K562 (cell line): ENCODE measurements at regions not wholly inside any gene's neighbourhood (a gene's known extent, or its start where the extent isn't known, plus 50 kb on each side); places are given as distances from the start of the nearest gene placed in this dataset.

ENCODE experiments used
- ATAC-seq: fragments of 200-7000 bp; cut with Tn5 transposase; 3 replicates; pipeline ENCODE4 v1.9.1; 2020; ENCODE audit warnings: moderate library complexity
- BruUV-seq: library from RNA; stranded (reverse); fragments of 400-500 nt; replicated peaks from 2 replicates; lab custom pipeline; 2021; lab: Mats Ljungman, UMichigan
- CTCF ChIA-PET: fragments of 300-600 bp; formaldehyde crosslinking; extraction: SDS; loops from one replicate; lab custom pipeline; 2021; ENCODE audit warnings: low intra/inter-chr PET ratio; lab: Yijun Ruan, JAX
- POLR2A ChIA-PET: fragments of 300-600, 350-650 bp; sonication (Branson Sonifier 250); formaldehyde crosslinking; extraction: SDS; loops from one replicate; lab custom pipeline; 2021; ENCODE audit warnings: antibody characterized with exemption, inconsistent platforms; lab: Yijun Ruan, JAX
- DNase-seq, 4 experiments: peaks; one replicate each; pipeline versions ENCODE4 v3.0.0 to v3.0.0-alpha.2; 2011 to 2018; ENCODE audit warnings: low spot score in 3 of 4, mixed read lengths in 3 of 4; ENCODE audit errors: extremely low read depth in 1 of 4
- FAIRE-seq: peaks from 2 replicates; lab custom pipeline; 2011; peaks lifted over from hg19 to GRCh38; lab: Jason Lieb, UNC
- H2AFZ ChIP-seq: 2 replicates; pipeline ENCODE4 v1.6.0; 2011; ENCODE audit warnings: low read depth, low read length, control low read depth, inconsistent platforms
- H3K27ac ChIP-seq: fragments of 200-600 bp; 3 replicates; pipeline ENCODE4 v1.8.0; 2011; ENCODE audit warnings: low read depth, mild to moderate bottlenecking, control low read depth, inconsistent platforms, low read length, moderate library complexity, mixed read lengths; ENCODE audit errors: extremely low read depth
- H3K27me3 ChIP-seq, 2 experiments: fragments of 300-600 bp in 1 of 2; 2 replicates in 1 of 2; 3 replicates in 1 of 2; pipeline versions ENCODE4 v1.6.0 to v1.8.0; 2011; ENCODE audit warnings: inconsistent platforms in 2 of 2, low read length in 2 of 2, mild to moderate bottlenecking in 1 of 2, mixed read lengths in 1 of 2, moderate library complexity in 1 of 2; ENCODE audit not compliant: control insufficient read depth in 2 of 2, insufficient read depth in 2 of 2
- H3K36me3 ChIP-seq: fragments of 300-600 bp; 3 replicates; pipeline ENCODE4 v1.8.0; 2011; ENCODE audit warnings: mild to moderate bottlenecking, low read length, inconsistent platforms; ENCODE audit not compliant: control insufficient read depth, insufficient read depth
- H3K4me1 ChIP-seq, 2 experiments: fragments of 200-600 bp in 1 of 2; replicated peaks in 1 of 2; 2 replicates in 1 of 2; 3 replicates in 1 of 2; pipeline versions ENCODE4 v1.5.1 to v1.8.0; 2011; ENCODE audit warnings: inconsistent platforms in 2 of 2, low read length in 2 of 2, mild to moderate bottlenecking in 1 of 2, mixed read lengths in 1 of 2, moderate library complexity in 1 of 2; ENCODE audit not compliant: control insufficient read depth in 2 of 2, insufficient read depth in 2 of 2
- H3K4me2 ChIP-seq: 2 replicates; pipeline ENCODE4 v1.6.1; 2011; ENCODE audit warnings: low read length, control low read depth, inconsistent platforms, mixed read lengths; ENCODE audit not compliant: insufficient read depth
- H3K4me3 ChIP-seq: fragments of 200-600 bp; sonication (generic), shearing (Covaris generic); 2 replicates; pipeline ENCODE4 v1.5.1; 2016; ENCODE audit warnings: control low read depth, inconsistent platforms
- H3K79me2 ChIP-seq: fragments of 200-600 bp; 3 replicates; pipeline ENCODE4 v1.8.0; 2011; ENCODE audit warnings: low read length, inconsistent platforms; ENCODE audit not compliant: control insufficient read depth, insufficient read depth
- H3K9ac ChIP-seq, 2 experiments: 2 replicates each; pipeline versions ENCODE4 v1.6.0 to v1.6.1; 2011; ENCODE audit warnings: low read depth in 2 of 2, low read length in 2 of 2, control low read depth in 1 of 2, inconsistent platforms in 1 of 2, mild to moderate bottlenecking in 1 of 2, mixed read lengths in 1 of 2; ENCODE audit not compliant: insufficient read depth in 1 of 2
- H3K9me1 ChIP-seq: one replicate; pipeline ENCODE4 v1.6.0; 2011; ENCODE audit warnings: inconsistent platforms, mild to moderate bottlenecking, low read length, moderate library complexity; ENCODE audit not compliant: control insufficient read depth, insufficient read depth
- H3K9me3 ChIP-seq: replicated peaks from 2 replicates; pipeline ENCODE4 v1.5.1; 2011; ENCODE audit warnings: low read depth, low read length, inconsistent platforms; ENCODE audit not compliant: control insufficient read depth, insufficient read depth
- H4K20me1 ChIP-seq: replicated peaks from 2 replicates; pipeline ENCODE4 v1.6.1; 2011; ENCODE audit warnings: low read length, inconsistent platforms, mixed read lengths; ENCODE audit not compliant: control insufficient read depth, insufficient read depth
- ARHGAP35 ChIP-seq: fragments of 450-650 bp; IDR thresholded peaks from 2 replicates; pipeline ENCODE4 v1.6.1; 2018; ENCODE audit not compliant: partially characterized antibody
- DIDO1 ChIP-seq: fragments of 450-650 bp; IDR thresholded peaks from 2 replicates; pipeline ENCODE4 v1.6.1; 2016; ENCODE audit warnings: low read depth, missing biosample characterization, missing genetic modification characterization
- ESRRB ChIP-seq: fragments of 250-450 bp; sonication (Bioruptor Pico); IDR thresholded peaks from 2 replicates; pipeline ENCODE4 v1.5.0; 2020; ENCODE audit warnings: mild to moderate bottlenecking, moderate library complexity, borderline replicate concordance
- HIVEP1 ChIP-seq: fragments of 250-450 bp; sonication (Bioruptor Pico); IDR thresholded peaks from 2 replicates; pipeline ENCODE4 v1.4.0; 2020; ENCODE audit warnings: mild to moderate bottlenecking
- KDM2B ChIP-seq: fragments of 250-450 bp; sonication (Bioruptor Pico); IDR thresholded peaks from 2 replicates; pipeline ENCODE4 v1.8.0; 2021; ENCODE audit warnings: mild to moderate bottlenecking, moderate library complexity
- LEF1 ChIP-seq: fragments of 450-650 bp; IDR thresholded peaks from 2 replicates; pipeline ENCODE4 v1.6.1; 2016; ENCODE audit warnings: mild to moderate bottlenecking
- NFE2L1 ChIP-seq: fragments of 450-650 bp; IDR thresholded peaks from 2 replicates; pipeline ENCODE4 v1.6.1; 2016; ENCODE audit warnings: missing genetic modification characterization, low read depth, mild to moderate bottlenecking, missing compliant biosample characterization, moderate library complexity, borderline replicate concordance
- NFYB ChIP-seq: IDR thresholded peaks from 2 replicates; pipeline ENCODE4 v1.6.1; 2011; ENCODE audit warnings: mild to moderate bottlenecking, moderate library complexity; ENCODE audit not compliant: insufficient read length; ENCODE audit errors: extremely low read depth
- SMARCA5 ChIP-seq: fragments of 450-650 bp; IDR thresholded peaks from 2 replicates; pipeline ENCODE4 v1.6.1; 2016
- TAF1 ChIP-seq: IDR thresholded peaks from 2 replicates; pipeline ENCODE4 v1.6.1; 2011; ENCODE audit warnings: mild to moderate bottlenecking, low read length, moderate library complexity; ENCODE audit not compliant: insufficient read depth, control insufficient read depth, severe bottlenecking; ENCODE audit errors: extremely low read depth
- U2AF1 ChIP-seq: fragments of 200-400 bp; formaldehyde crosslinking; optimal IDR thresholded peaks from 2 replicates; pipeline ENCODE3; 2017; ENCODE audit warnings: mild to moderate bottlenecking, low read depth, low read length, moderate library complexity
- ZNF12 ChIP-seq: sonication (generic); formaldehyde crosslinking; IDR thresholded peaks from 2 replicates; pipeline ENCODE4 v1.4.0; 2020; ENCODE audit warnings: mild to moderate bottlenecking, missing genetic modification reagents
- ZNF384 ChIP-seq: IDR thresholded peaks from 2 replicates; pipeline ENCODE4 v1.6.1; 2012; ENCODE audit warnings: low read depth, low read length, improper control_type of control experiment
- ZNF449 ChIP-seq: fragments of 250-450 bp; sonication (Bioruptor Pico); IDR thresholded peaks from 2 replicates; pipeline ENCODE4 v1.8.0; 2022; ENCODE audit warnings: moderate library complexity, mild to moderate bottlenecking, inconsistent platforms
- ZNF707 ChIP-seq: fragments of 250-450 bp; sonication (Bioruptor Pico); conservative IDR thresholded peaks from 2 replicates; pipeline ENCODE4 v1.8.0; 2022; ENCODE audit warnings: inconsistent platforms, mild to moderate bottlenecking, moderate library complexity
- WGBS: fragments of 100-300 bp; shearing (Covaris generic); methylation state at CpG from one replicate; pipeline ENCODE4 v1.1.6; 2016; ENCODE audit warnings: low coverage, mixed read lengths; ENCODE audit not compliant: insufficient coverage; ENCODE audit errors: missing lambda C conversion rate; 5-methylcytosine and 5-hydroxymethylcytosine counted together
- in situ Hi-C: fragments of 300-500 bp; cut with MboI; formaldehyde crosslinking; loops from 4 replicates; pipeline ENCODE4 v1.15.0; 2018; ENCODE audit warnings: inconsistent platforms, mixed read lengths
- intact Hi-C: fragments of 100-400 bp; cut with micrococcal nuclease; formaldehyde crosslinking; loops from 2 replicates; pipeline ENCODE4 v1.14.2; 2022
- TF ChIP-seq, protein P1 (sequence below): sonication (generic); formaldehyde crosslinking; IDR thresholded peaks from 2 replicates; pipeline ENCODE4 v1.9.0; 2022; ENCODE audit warnings: mild to moderate bottlenecking, missing genetic modification reagents

DNA sequence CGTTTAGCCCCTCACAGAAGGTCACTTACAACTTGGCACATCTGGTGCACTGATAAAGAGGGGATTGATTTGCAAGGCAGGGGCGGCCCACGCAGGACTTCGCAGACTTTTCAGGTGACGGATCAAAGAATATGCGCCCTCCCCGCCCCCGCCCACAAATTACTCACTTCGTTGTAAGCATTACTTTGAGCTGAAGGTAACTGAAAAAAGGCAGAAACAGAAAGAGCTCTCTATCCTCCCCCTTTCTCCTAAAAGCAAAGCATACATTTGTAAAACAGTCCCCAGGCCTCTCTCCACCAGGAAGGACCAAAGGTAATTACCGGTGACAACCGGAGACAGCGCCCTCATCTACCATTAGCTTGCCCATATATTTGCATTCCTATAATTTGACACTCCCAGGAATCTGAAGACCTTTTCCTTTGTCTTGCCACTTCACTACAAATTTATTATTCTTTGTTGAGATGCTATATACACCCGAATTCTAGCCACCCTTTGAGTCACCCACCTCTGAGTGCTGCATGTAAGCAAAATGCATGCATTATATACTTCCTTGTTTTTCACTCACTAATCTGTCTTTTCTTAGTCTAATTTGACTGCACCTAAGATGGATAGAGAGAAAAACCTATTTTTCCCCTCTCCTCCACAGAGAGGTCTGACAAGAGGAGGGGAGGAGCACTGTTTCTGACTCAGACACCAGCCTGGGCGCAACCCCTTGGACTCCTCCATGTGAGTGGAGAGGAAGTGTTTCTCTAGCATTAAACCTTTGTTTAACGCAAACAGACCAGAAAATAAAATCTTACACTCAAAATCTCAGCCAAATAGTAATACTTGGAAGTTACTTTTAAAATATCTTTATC is 74.7 kb upstream of the SPIN1 start:
- no peak for FAIRE-seq
- WGBS, result 7% methylated on average over 10 of the region's 15 CpGs
- Histone ChIP-seq H3K27ac (no peak overlapping the region), H4K20me1 (no peaks in the 10 kb centered on the region), H3K79me2 (no peaks in the 10 kb centered on the region), H3K9me1 (no peaks in the 10 kb centered on the region), H3K9ac (no peak overlapping the region), H3K4me2 (no peak overlapping the region), H3K9me3 (no peaks in the 10 kb centered on the region), H3K36me3 (no peaks in the 10 kb centered on the region), H3K4me1 (no peaks in the 10 kb centered on the region; a peak in 1 of 5 replicates), H3K27me3 (no peaks in the 10 kb centered on the region; a peak in 1 of 5 replicates), H2AFZ (no peak overlapping the region), H3K4me3 (no peak overlapping the region)
- TF ChIP-seq SMARCA5 (no peak), ZNF384 (no peak), ESRRB (CRISPR knock-in tag) (no peak), HIVEP1 (CRISPR knock-in tag) (no peak), KDM2B (no peak), ZNF449 (CRISPR knock-in tag) (no peak), ZNF12 (no peak), NFE2L1 (tag) (no peak), TAF1 (no peak), ARHGAP35 (no peak), DIDO1 (no peak), ZNF707 (CRISPR knock-in tag) (no peak), LEF1 (no peak), NFYB (no peak), U2AF1 (no peak)
- TF ChIP-seq, protein P1, sequence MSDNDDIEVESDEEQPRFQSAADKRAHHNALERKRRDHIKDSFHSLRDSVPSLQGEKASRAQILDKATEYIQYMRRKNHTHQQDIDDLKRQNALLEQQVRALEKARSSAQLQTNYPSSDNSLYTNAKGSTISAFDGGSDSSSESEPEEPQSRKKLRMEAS (CRISPR knock-in tag), result no peak
- DNase-seq, result no peak
- no peak for ATAC-seq
- CTCF ChIA-PET, result no interaction called here
- in situ Hi-C loops (loop anchor here (25.0 kb wide), 1 partner anchor 626 kb away; no protein-coding TSS in a partner anchor), intact Hi-C loops (loop anchor here (5.0 kb wide), 1 partner anchor 264 kb away; no protein-coding TSS in a partner anchor)
- POLR2A ChIA-PET, result no interaction called here
- no TSS peak for BruUV-seq
